GM19035 (cell line): ENCODE measurements at regions not wholly inside any gene's neighbourhood (a gene's known extent, or its start where the extent isn't known, plus 50 kb on each side); places are given as distances from the start of the nearest gene placed in this dataset.
A peak's percentile ranks its signal among the peaks of the same experiment; 100 is the strongest.
"Not testable (repeated sequence)": the region's sequence is repeated elsewhere in the genome, so short reads cannot be mapped to it uniquely, and the experiment has no call there.

Experiments used
- ATAC-seq: cut with Tn5 transposase; IDR thresholded peaks from one replicate; pipeline ENCODE4 v1.9.1; 2021; ENCODE audit not compliant: unreplicated experiment

GRCh38 chr9:108766626-108767161 lies 89.1 kb downstream of the ACTL7B start:
- ATAC-seq: no peak

- ATAC-seq: no peak
Measured at GRCh38 chr9:108765265-108765664, 90.5 kb downstream of the ACTL7B start.

GRCh38 chr9:108762348-108763055 lies 93.3 kb downstream of the ACTL7B start:
- no peak for ATAC-seq

GRCh38 chr9:108761655-108762347 lies 94.0 kb downstream of the ACTL7B start:
- peak; percentile 70 for ATAC-seq

- no peak for ATAC-seq
Measured at GRCh38 chr9:108760841-108761240, 94.9 kb downstream of the ACTL7B start.

GRCh38 chr9:108759835-108760234 lies 96.0 kb downstream of the ACTL7B start:
- no peak for ATAC-seq

- ATAC-seq: no peak
Measured at GRCh38 chr9:108759399-108759798, 96.4 kb downstream of the ACTL7B start.

- no peak for ATAC-seq
Measured at GRCh38 chr9:108756746-108757490, 98.9 kb downstream of the ACTL7B start.

GRCh38 chr9:108755979-108756378 lies 99.8 kb downstream of the ACTL7B start:
- peak; percentile 92 for ATAC-seq

GRCh38 chr9:108751369-108751768 lies 104.4 kb downstream of the ACTL7B start:
- no peak for ATAC-seq

- ATAC-seq: no peak
Measured at GRCh38 chr9:108750661-108751215, 105.0 kb downstream of the ACTL7B start.

- no peak for ATAC-seq
Measured at GRCh38 chr9:108748776-108749175, 107.0 kb downstream of the ACTL7B start.

- ATAC-seq: no peak
Measured at GRCh38 chr9:108746864-108747263, 108.9 kb downstream of the ACTL7B start.

- ATAC-seq: no peak
Measured at GRCh38 chr9:108746001-108746400, 109.8 kb downstream of the ACTL7B start.

- no peak for ATAC-seq
Measured at GRCh38 chr9:108744641-108745040, 111.1 kb downstream of the ACTL7B start.

GRCh38 chr9:108743901-108744371 lies 111.8 kb downstream of the ACTL7B start:
- ATAC-seq: no peak

- ATAC-seq: no peak
Measured at GRCh38 chr9:108743416-108743815, 112.4 kb downstream of the ACTL7B start.

- no peak for ATAC-seq
Measured at GRCh38 chr9:108742191-108742590, 113.6 kb downstream of the ACTL7B start.

GRCh38 chr9:108731292-108731691 lies 124.5 kb downstream of the ACTL7B start:
- not testable (repeated sequence) for ATAC-seq

GRCh38 chr9:108727580-108728111 lies 128.1 kb downstream of the ACTL7B start:
- no peak for ATAC-seq

- ATAC-seq: no peak
Measured at GRCh38 chr9:108724652-108725051, 131.1 kb downstream of the ACTL7B start.
